ENCODE measurements at regions not wholly inside any gene's neighbourhood (a gene's known extent, or its start where the extent isn't known, plus 50 kb on each side); places are given as distances from the start of the nearest gene placed in this dataset.

DNA sequence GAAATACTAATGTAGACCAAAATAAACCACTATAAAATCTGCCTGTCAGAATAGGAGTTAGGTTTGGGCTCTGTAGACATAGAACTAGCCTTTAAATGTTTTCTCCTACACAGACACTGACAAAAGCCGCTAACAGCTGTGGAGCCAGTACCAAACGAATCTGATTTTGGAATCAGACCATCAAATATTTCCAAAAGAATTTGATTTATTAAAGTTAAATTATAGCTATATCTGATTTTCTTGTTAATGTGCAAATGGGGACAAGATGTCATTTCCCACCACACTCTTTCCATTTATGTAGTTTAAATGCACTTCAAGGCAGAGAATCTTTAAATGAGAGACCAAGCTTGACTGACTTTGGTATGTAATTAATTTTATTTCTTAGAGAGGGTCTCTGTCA is 343.4 kb upstream of the FIGN start:
- no peak for DNase-seq

DNA sequence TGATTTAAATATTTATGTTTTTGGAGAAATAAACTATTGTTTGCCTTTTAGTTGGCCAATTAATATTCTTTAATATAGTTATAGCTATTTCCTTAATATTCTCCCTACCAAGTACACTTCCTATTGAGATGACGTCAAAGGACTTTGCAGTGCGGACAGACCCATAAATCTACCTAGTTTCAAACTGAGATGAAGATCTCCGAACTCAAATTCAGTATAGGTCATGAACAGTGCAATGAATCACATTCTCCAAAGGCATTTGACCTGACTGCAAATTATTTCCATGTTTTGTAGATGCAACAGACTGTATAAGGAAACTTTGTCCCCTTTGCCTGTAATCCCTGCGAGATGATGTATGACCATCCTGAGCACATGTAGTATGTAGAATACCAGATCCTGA is 342.6 kb upstream of the FIGN start:
- no peak for DNase-seq

DNA sequence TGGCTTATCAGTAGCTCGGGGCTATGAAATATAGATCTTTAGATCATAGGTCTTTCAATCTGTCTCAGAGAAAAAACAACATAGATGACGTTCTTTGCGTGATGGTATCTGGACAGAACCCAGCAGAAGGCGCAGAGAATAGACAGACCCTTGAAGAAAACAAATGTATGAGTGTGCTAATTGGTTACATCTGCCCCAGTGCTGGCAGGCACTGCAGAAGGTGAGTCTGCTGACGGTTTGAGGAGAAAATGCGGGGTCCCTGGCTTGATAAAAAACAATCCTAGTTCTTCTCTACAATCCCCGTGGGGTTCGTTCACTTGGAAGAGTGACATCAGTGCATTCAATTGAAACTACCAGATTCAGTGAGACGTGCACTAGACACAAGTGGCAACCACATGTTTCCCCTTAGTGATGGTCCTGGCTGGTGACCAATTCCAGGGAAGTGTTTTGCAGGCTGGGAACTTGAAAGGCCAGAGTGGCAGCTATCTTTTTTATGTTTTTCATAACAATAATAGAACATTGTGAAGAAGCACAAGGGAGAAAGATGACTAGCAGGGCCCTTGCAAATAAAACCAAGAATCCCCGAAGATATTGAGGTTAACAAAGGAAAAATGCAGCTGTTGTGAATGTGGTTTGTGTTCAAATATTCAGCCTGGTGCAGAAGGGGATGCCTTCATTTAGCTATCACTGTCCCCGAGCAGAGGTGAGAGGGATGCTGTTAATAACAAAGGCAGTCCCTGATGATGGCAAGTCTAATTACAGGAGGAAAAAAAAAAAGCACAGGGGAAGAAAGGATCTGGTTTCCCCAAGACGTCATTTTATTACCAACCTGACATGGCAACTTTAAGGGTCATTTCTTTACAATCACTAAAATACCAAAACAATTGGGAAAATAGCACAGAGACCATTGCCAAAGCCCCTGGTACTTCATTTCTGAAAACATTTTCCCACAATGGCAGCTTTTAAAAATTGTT is 337.6 kb upstream of the FIGN start:
- DNase-seq = no peak

DNA sequence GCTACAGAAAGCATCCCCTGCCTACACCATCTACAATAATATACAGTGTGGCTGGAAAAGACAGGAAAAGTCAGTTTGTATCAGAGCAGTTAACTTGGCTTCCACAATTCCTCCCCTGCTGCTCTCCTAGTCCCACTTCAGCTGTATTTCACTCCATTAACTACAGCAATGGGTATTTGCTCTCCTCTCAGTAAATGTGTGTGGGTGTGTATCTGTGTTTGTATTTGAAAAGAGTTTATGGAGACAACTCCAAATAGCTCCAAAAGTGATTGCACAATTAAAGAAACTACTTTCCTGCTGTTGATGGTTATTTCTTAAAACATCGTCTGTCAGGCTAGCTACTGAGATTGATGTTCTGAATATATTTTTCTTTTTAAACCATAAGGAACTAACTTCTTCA is 333.7 kb upstream of the FIGN start:
- no peak for DNase-seq

DNA sequence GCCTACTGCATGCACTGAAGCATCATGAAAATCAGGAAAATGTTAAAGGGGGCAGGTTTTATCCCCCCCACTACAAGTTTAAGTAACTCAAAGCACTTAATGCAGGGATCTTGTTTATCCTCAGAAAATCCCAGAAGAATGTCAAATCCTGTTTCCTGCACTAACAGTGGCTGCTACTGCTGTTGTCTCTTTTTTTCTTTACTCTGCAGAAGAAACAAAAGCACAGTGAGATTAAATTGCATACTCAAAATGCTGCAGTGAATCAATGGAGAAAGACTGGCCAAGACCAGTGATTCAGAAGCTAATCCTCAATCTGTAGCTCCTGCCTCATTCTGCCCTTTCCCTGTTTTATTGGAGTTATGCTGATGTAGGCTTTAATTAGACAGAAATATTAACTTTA is 332.3 kb upstream of the FIGN start:
- no peak for DNase-seq

GRCh38 chr2:164066095-164066494 is 330.3 kb upstream of the FIGN start:
- no peak for DNase-seq

DNA sequence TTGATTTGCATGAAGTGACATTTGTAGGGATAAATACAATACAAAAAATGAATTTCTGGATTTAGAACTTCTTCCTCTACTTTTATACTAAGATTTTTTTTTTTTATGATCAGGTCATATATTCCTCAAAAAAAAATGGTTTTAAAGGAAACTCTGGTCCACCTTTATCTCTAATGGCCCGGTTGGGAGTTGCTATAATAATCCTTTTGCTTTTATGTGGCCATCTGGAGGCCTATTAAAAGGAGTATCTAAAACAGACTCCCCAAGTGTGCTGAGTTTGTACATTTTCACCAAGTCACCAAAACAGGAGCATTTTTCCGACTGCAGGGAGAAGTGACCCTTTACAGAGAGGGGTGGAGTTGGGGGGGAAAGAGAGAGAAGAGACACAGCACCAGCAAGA is 329.2 kb upstream of the FIGN start:
- DNase-seq = no peak

DNA sequence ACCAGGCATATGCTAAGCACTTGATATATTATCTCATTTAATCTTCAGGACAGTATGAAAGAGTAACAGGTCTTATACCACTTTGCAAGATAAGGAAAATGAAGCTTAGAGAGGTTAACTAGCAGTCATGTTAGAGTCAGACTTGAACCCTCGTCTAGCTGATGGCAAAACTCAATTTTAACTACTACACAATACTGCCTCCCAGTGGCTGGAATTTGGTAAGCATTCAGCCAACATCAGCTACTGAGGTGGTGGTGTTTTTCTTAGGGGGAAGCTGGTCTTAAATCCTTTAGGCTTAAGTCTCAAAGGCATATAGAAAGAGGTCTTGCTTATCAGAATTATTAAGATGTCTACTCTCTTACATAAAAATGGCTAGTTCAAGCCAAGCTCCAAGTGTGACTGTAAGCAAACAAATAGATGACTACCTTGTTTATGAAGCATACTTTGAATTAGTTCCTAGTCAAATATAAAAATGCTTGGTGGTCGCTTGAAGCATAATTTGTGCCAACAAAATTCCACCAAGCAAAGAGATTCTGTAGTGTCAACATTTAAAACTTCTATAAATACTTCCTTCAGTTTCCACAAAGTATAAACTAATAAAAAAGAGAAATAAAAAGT is 325.4 kb upstream of the FIGN start:
- DNase-seq = peak in 1 of 2 donors; percentile 1

- no peak for DNase-seq
These were observed 324.2 kb upstream of the FIGN start for GRCh38 chr2:164060031-164060430.

- no peak for DNase-seq
These were observed 319.8 kb upstream of the FIGN start for GRCh38 chr2:164055623-164056022.

GRCh38 chr2:164054651-164055050 is 318.8 kb upstream of the FIGN start:
- no peak for DNase-seq

GRCh38 chr2:164053021-164053420 is 317.2 kb upstream of the FIGN start:
- DNase-seq = no peak

DNA sequence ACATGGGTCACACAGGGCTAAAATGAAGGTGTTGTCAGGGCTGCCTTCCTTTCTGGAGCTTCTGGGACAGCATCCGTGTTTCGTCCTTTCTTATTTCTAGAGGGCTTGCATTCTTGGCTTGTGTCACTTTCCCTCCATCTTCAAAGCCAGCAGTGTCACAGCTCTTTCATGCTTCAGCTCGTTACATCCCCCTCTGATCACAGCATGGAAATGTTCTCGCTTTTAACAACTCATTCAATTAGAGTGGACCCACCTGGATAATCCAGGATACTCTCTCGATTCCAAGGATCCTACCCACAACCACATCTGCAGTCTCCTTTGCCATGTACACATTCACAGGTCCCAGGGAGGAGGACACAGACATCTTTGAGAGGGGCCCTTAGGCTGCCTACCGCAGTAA is 316.2 kb upstream of the FIGN start:
- no peak for DNase-seq

GRCh38 chr2:164048729-164049128 is 312.9 kb upstream of the FIGN start:
- no peak for DNase-seq

- no peak for DNase-seq
These were observed 310.2 kb upstream of the FIGN start for GRCh38 chr2:164046040-164046439.

DNA sequence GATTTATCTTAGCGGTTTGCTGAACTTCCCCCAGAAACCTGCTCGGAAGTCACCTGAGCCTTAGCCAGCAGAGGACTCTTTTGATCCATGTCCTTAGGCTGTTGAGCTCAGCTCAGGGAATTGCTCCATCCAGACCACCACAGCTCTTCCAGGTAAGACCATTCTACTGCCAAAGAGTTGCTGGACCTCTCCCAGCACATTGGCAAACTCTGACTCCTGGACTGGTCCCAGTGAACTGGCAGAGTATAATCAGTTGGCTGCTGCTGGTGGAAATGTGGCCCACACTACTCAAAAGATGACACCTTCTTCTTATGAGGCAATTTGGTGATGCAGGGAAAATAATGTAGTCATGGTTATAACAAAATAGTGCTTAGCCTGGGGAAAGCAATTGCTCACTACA is 308.8 kb upstream of the FIGN start:
- DNase-seq = no peak

DNA sequence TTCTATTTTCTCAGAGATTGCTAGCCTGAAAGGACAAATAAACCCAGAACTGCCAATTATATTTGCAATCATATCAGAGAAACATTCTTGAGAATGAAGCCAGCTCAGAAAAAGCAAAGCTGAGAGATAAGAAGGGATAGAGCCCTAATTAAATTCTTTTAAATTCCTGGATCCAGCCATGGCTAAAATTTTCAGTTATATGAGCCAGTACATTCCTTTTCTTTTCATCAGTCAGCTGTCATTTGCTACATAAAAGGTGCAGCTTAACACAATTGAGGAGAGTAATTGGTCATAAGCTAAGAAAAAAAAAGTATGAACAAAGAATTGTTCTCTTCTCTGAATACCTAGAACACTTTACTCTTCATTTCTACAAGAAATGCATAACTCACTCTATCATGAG is 303.5 kb upstream of the FIGN start:
- DNase-seq = no peak

GRCh38 chr2:164032995-164033394 is 297.2 kb upstream of the FIGN start:
- no peak for DNase-seq

- DNase-seq = no peak
These were observed 294.8 kb upstream of the FIGN start for GRCh38 chr2:164030623-164031022.

DNA sequence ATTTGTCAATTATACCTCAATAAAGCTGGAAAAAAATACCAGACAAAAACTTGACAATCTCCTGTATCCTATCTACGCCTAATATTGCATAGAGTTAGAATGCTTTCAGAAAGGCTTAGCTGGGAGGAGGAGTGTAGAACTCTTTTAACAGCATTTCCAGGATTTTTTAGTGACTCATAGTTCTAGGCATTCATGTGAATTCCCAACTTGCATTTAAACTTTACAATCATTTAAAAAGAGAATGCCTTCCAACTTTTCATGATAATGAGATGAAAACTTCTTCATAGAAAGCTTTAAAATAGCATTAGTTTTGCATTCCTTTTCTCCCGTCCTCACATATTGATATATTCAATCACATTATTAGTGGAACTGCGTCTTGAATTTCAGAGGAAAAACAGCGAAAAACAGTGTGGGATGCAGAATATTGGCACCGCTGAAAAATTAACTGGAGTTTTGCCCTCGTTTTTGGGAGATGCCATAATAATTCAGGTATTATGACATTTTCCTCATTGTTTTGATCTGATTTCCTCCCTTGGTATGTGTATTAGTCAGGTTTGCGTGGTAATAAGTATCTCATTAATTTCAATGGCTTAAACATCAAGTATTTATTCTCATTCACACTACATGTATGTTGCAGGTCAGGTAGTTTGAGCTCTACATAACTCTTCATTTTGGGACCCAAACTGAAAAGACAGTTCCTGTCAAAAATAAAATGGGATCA is 293.2 kb upstream of the FIGN start:
- DNase-seq = no peak

DNA sequence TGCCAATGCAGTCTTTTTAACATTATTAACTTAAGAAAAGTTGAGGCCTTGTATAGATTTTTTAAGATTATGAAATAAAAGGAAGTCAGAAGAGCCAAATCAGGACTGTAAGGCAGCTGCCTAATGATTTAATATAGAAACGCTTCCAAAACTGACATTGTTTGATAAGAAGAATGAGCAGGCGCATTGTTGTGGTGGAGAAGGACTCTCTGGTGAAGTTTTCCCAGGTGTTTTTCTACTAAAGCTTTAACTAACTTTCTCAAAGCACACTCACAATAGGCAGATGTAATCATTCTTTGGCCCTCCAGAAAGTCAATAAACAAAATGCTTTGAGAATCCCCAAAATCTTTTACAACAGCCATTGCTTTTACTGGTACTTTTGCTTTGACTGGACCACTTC is 288.6 kb upstream of the FIGN start:
- no peak for DNase-seq

DNA sequence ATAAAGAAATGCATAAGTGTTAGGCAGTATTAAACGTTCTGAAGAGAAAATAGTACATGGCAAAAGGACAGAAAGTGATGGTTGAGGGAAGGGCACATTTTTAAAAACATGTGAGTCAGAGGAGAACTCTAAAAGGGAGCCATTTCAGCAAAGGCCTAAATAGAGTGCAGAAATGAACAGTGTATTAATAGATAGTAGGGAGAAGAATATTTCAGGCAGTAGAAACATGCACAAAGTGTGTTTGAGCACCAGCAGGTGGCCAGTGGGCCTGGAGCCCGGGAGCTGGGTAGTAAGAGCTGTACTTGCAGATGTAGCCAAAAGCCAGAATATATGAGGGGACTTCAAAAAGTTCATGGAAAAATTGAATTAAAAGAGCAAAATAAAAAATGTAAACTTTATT is 288.1 kb upstream of the FIGN start:
- no peak for DNase-seq

DNA sequence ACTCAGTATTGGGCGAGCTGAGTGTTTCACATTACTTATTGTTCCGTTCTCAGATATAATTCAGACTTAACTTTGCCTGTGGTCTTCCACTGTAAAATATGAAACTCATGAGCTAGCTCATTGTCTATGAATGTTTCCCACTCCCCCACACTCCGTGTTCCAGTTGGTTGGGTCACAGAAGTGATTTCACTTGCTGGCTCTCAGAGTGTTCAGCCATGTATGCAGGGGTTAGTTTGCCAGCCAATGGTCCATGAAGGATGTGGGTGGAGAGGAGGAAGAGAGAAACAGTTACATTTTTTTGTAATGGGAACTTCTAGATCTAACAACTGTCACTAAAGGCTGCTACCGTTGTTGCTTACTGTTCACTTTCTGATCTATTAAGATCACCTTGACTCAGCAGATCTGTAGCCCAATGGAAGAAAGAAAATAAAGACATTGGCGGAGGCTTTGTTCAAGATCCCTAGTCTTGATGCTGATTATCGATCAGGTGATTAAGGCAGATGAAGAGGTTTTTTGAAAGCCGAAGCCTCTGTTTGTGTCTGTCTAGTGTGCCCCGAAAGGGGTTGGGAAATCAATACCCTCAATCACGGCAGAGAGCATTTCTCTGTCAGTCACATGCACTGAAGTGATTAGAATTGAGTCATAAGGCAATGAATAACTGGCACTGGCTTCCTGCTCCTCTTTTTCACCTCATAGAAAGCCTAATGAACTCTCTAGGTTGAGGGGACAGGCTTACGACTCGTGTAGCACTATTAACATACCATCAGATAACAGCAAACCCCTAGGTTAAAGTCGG is 279.7 kb upstream of the FIGN start:
- no peak for DNase-seq
